B cell (primary cell): ENCODE measurements at regions not wholly inside any gene's neighbourhood (a gene's known extent, or its start where the extent isn't known, plus 50 kb on each side); places are given as distances from the start of the nearest gene placed in this dataset.
A peak's percentile ranks its signal among the peaks of the same experiment; 100 is the strongest.

Experiments
- ATAC-seq: fragments of 200-7000 bp; cut with Tn5 transposase; one replicate; pipeline ENCODE4 v1.10.0; 2021; ENCODE audit warnings: low read depth, mild to moderate bottlenecking, moderate number of reproducible peaks, moderate library complexity
- CTCF ChIA-PET: fragments of 350-600 bp; sonication (Branson Sonifier 250); formaldehyde crosslinking; loops from one replicate; lab custom pipeline; 2021; ENCODE audit warnings: antibody characterized with exemption, inconsistent platforms; lab: Charles Lee
- POLR2A ChIA-PET: fragments of 350-600 bp; sonication (Branson Sonifier 250); formaldehyde crosslinking; loops from one replicate; lab custom pipeline; 2021; ENCODE audit warnings: antibody characterized with exemption; lab: Charles Lee
- DNase-seq: peaks from one replicate; pipeline ENCODE4 v3.0.0; 2013
- H2AFZ ChIP-seq: 2 replicates; pipeline ENCODE4 v1.6.1; 2012; ENCODE audit warnings: mild to moderate bottlenecking, low read depth, low read length; ENCODE audit not compliant: insufficient read depth, poor library complexity, severe bottlenecking
- H3K27ac ChIP-seq, 2 donors: 1 replicate in 1 of 2; 2 replicates in 1 of 2; pipeline ENCODE4 v1.5.1; 2012 to 2013; ENCODE audit warnings: low read length in 2 of 2, mild to moderate bottlenecking in 2 of 2, moderate library complexity in 1 of 2
- H3K27me3 ChIP-seq, 4 experiments: fragments of 200-600 bp in 1 of 4; sonication (generic) in 1 of 4; replicated peaks in 1 of 4; 1 replicate in 2 of 4; 2 replicates in 2 of 4; pipeline versions ENCODE4 v1.6.1 to v1.7.0; 2013 to 2016; ENCODE audit warnings: low read length in 3 of 4, mild to moderate bottlenecking in 2 of 4, mixed read lengths in 1 of 4, moderate library complexity in 1 of 4; ENCODE audit not compliant: insufficient read depth in 4 of 4, control insufficient read depth in 3 of 4; ENCODE audit errors: control extremely low read depth in 1 of 4
- H3K36me3 ChIP-seq, 2 experiments: replicated peaks in 1 of 2; 1 replicate in 1 of 2; 2 replicates in 1 of 2; pipeline versions ENCODE4 v1.6.1 to v1.7.1; 2013; ENCODE audit warnings: low read length in 1 of 2; ENCODE audit not compliant: insufficient read depth in 2 of 2, control insufficient read depth in 1 of 2; ENCODE audit errors: control extremely low read depth in 1 of 2, extremely low read depth in 1 of 2
- H3K4me1 ChIP-seq, 2 donors: fragments of 200-600 bp in 1 of 2; sonication (generic) in 1 of 2; 1 replicate in 1 of 2; 2 replicates in 1 of 2; pipeline versions ENCODE4 v1.5.1 to v1.6.1; 2013 to 2017; ENCODE audit warnings: low read length in 2 of 2; ENCODE audit not compliant: control insufficient read depth in 2 of 2, insufficient read depth in 2 of 2
- H3K4me2 ChIP-seq: replicated peaks from 2 replicates; pipeline ENCODE3; 2012; ENCODE audit warnings: mild to moderate bottlenecking, low read depth, low read length; ENCODE audit not compliant: poor library complexity, severe bottlenecking
- H3K4me3 ChIP-seq, 5 experiments: fragments of 200-600 bp in 1 of 5; sonication (generic) in 1 of 5; 1 replicate in 3 of 5; 2 replicates in 2 of 5; pipeline versions ENCODE4 v1.5.1 to v1.7.0; 2011 to 2016; ENCODE audit warnings: low read length in 4 of 5, mild to moderate bottlenecking in 4 of 5, low read depth in 2 of 5, control low read depth in 1 of 5, moderate library complexity in 1 of 5; ENCODE audit not compliant: insufficient read depth in 1 of 5; ENCODE audit errors: control extremely low read depth in 1 of 5, extremely low read depth in 1 of 5
- H3K79me2 ChIP-seq: fragments of 200-600 bp; sonication (generic); one replicate; pipeline ENCODE4 v1.6.0; 2016; ENCODE audit warnings: low read length; ENCODE audit not compliant: control insufficient read depth, insufficient read depth
- H3K9ac ChIP-seq: fragments of 200-600 bp; sonication (generic); 2 replicates; pipeline ENCODE4 v1.6.1; 2017; ENCODE audit warnings: mild to moderate bottlenecking, low read length, moderate library complexity
- H3K9me3 ChIP-seq, 3 donors: one replicate each; pipeline versions ENCODE4 v1.6.1 to v1.7.1; 2013; ENCODE audit warnings: low read length in 2 of 3; ENCODE audit not compliant: control insufficient read depth in 2 of 3, insufficient read depth in 1 of 3; ENCODE audit errors: control extremely low read depth in 1 of 3
- H4K20me1 ChIP-seq: 2 replicates; pipeline ENCODE4 v1.6.0; 2012; ENCODE audit warnings: mild to moderate bottlenecking, low read length; ENCODE audit not compliant: insufficient read depth, control insufficient read depth, poor library complexity, severe bottlenecking
- H3K27ac Mint-ChIP-seq: one replicate; pipeline ENCODE4 v1.8.0; 2021; ENCODE audit warnings: mixed read lengths
- H3K27me3 Mint-ChIP-seq: one replicate; pipeline ENCODE4 v1.8.0; 2021; ENCODE audit warnings: mixed read lengths
- H3K4me1 Mint-ChIP-seq: one replicate; pipeline ENCODE4 v1.8.0; 2021; ENCODE audit warnings: mixed read lengths
- H3K4me3 Mint-ChIP-seq: one replicate; pipeline ENCODE4 v1.8.0; 2021; ENCODE audit warnings: mixed read lengths
- H3K9me3 Mint-ChIP-seq: one replicate; pipeline ENCODE4 v1.8.0; 2022; ENCODE audit warnings: mixed read lengths; ENCODE audit not compliant: insufficient read depth
- EZH2 ChIP-seq: IDR thresholded peaks from 2 replicates; pipeline ENCODE4 v1.6.1; 2012; ENCODE audit warnings: borderline replicate concordance, low read depth, mild to moderate bottlenecking, moderate library complexity, low read length; ENCODE audit not compliant: insufficient read depth, poor library complexity, severe bottlenecking
- WGBS: methylation state at CpG from one replicate; pipeline ENCODE4 v1.1.5; 2013; ENCODE audit warnings: missing lambda C conversion rate; ENCODE audit not compliant: insufficient coverage; 5-methylcytosine and 5-hydroxymethylcytosine counted together
- intact Hi-C: fragments of 100-400 bp; cut with micrococcal nuclease; formaldehyde crosslinking; loops from one replicate; pipeline ENCODE4 v1.10.0; 2022
- TF ChIP-seq, protein P1 (sequence below): fragments of 200-600 bp; IDR thresholded peaks from one replicate; pipeline ENCODE4 v1.8.0; 2022; ENCODE audit warnings: antibody characterized with exemption, mild to moderate bottlenecking

DNA sequence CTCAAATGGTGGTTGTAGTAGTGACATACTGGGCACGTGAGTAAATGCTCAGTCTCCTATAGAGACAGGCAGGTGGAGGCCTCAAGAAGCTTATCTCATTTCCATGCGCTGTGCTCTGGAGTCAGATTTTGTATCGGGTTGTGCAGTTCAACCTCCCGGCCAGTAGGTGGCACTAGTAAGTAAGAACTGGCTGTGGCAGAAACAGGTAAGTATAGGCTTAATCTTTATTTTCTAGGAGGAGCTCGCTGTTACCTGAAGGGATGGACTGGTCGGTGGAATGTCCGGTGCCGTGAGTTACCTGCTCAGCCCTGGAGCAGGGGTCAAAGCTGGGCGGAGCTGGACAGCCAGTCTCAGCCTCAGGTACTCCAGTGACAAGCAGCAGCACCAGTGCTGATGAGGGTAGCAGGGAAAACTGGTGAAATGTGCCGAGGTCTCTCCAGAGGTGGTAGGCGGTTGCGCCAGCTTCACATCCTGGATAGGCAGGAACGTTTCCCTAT lies 880.1 kb upstream of the SEMA6A start:
- TF ChIP-seq, protein P1, sequence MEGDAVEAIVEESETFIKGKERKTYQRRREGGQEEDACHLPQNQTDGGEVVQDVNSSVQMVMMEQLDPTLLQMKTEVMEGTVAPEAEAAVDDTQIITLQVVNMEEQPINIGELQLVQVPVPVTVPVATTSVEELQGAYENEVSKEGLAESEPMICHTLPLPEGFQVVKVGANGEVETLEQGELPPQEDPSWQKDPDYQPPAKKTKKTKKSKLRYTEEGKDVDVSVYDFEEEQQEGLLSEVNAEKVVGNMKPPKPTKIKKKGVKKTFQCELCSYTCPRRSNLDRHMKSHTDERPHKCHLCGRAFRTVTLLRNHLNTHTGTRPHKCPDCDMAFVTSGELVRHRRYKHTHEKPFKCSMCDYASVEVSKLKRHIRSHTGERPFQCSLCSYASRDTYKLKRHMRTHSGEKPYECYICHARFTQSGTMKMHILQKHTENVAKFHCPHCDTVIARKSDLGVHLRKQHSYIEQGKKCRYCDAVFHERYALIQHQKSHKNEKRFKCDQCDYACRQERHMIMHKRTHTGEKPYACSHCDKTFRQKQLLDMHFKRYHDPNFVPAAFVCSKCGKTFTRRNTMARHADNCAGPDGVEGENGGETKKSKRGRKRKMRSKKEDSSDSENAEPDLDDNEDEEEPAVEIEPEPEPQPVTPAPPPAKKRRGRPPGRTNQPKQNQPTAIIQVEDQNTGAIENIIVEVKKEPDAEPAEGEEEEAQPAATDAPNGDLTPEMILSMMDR, result peak; percentile 93
- TF ChIP-seq EZH2, result no peak
- CTCF ChIA-PET, result interaction anchor here (0.7 to 2.5 kb wide), 20 partner anchors 9 to 1501 kb away, joined by 3 to 27 read pairs (median 3); no protein-coding TSS in a partner anchor
- Histone ChIP-seq H3K9me3 (no peaks in the 10 kb centered on the region), H3K4me3 (peak overlapping the region in 3 of 5 experiments; percentile 6 to 29 (median 9)), H3K27me3 (peaks cover 0 to 9% (median 4%) of the 10 kb centered on the region in 4 experiments), H2AFZ (peak overlapping the region; percentile 62), H3K27ac (no peak overlapping the region), H4K20me1 (no peaks in the 10 kb centered on the region), H3K4me1 (peaks cover 5 to 10% of the 10 kb centered on the region in 2 donors), H3K36me3 (no peaks in the 10 kb centered on the region), H3K79me2 (no peaks in the 10 kb centered on the region), H3K4me2 (peak overlapping the region; percentile 56), H3K9ac (no peak overlapping the region)
- intact Hi-C loops, result loop anchor here (10.0 kb wide), 2 partner anchors 1320 to 1500 kb away; no protein-coding TSS in a partner anchor
- H3K4me1 Mint-ChIP-seq, result peaks cover 7% of the 10 kb centered on the region
- POLR2A ChIA-PET, result no interaction called here
- peak; percentile 79 for ATAC-seq
- H3K4me3 Mint-ChIP-seq, result peak overlapping the region; percentile 64
- no peak overlapping the region for H3K27ac Mint-ChIP-seq
- H3K27me3 Mint-ChIP-seq, result peaks cover 9% of the 10 kb centered on the region
- DNase-seq, result peak; percentile 63
- no peaks in the 10 kb centered on the region for H3K9me3 Mint-ChIP-seq
- 15% methylated on average over 13 of the region's 13 CpGs for WGBS

DNA sequence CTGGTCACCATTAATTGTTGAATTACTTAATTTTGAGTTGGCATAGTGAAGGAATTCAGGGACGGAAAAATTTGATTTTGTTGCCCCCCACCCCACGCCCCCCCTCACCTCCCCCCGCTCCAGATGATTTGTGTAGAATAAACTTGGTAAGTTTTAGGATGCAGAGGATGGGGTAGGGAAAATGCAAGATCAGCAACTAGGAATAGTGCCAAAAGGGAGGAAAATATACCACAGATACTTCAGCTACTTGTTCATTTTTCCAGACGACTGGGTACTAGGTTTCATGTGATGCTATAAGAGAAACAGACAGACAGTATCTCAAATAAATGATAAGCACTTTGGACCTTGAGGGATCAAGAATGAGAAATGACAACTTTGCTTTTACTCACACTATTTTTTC lies 862.2 kb upstream of the SEMA6A start:
- no peaks in the 10 kb centered on the region for H4K20me1 ChIP-seq
- H3K9me3 Mint-ChIP-seq, result no peaks in the 10 kb centered on the region
- H3K9ac ChIP-seq, result no peak overlapping the region

More for the DNA sequence above, 862.2 kb upstream of the SEMA6A start:
- ChIA-PET POLR2A (no interaction called here), CTCF (interaction anchor here (0.8 kb wide), 1 partner anchor 18 kb away, joined by 3 read pairs; no protein-coding TSS in a partner anchor)
- Histone ChIP-seq H3K27me3 (no peaks in the 10 kb centered on the region), H3K36me3 (no peaks in the 10 kb centered on the region), H3K4me2 (no peak overlapping the region), H3K4me3 (no peak overlapping the region), H3K27ac (no peak overlapping the region), H2AFZ (no peak overlapping the region), H3K4me1 (no peaks in the 10 kb centered on the region), H3K9me3 (no peaks in the 10 kb centered on the region), H3K79me2 (no peaks in the 10 kb centered on the region)
- ATAC-seq (no peak), DNase-seq (no peak)
- H3K4me3 Mint-ChIP-seq, result no peak overlapping the region
- whole genome bisulfite sequencing, result no CpG with 5 or more reads among the region's 4 CpGs
- no peaks in the 10 kb centered on the region for H3K4me1 Mint-ChIP-seq
- TF ChIP-seq EZH2, result no peak
- TF ChIP-seq, protein P1, result no peak
- H3K27ac Mint-ChIP-seq, result no peak overlapping the region
- intact Hi-C loops, result no loop called here
- no peaks in the 10 kb centered on the region for H3K27me3 Mint-ChIP-seq
